ENCODE measurements at regions not wholly inside any gene's neighbourhood (a gene's known extent, or its start where the extent isn't known, plus 50 kb on each side); places are given as distances from the start of the nearest gene placed in this dataset.

GRCh38 chr4:113811359-113811758, 49.8 kb upstream of the CAMK2D start:
- TF ChIP-seq POLR2A (IDR thresholded peaks at IDR 0.05) = no peak
- no peak for TF ChIP-seq EP300 (IDR thresholded peaks at IDR 0.05; ENCODE audit: low read depth)
- TF ChIP-seq CTCF (IDR thresholded peaks at IDR 0.05) = no peak
- no peak for TF ChIP-seq POLR2AphosphoS5 (IDR thresholded peaks at IDR 0.05)

All from transverse colon (tissue), 4 donors.